NCI-H2107 (cell line): ENCODE measurements at regions not wholly inside any gene's neighbourhood (a gene's known extent, or its start where the extent isn't known, plus 50 kb on each side); places are given as distances from the start of the nearest gene placed in this dataset.

ENCODE experiments used
- DNase-seq: peaks from one replicate; lab custom pipeline; 2025; lab: John Stamatoyannopoulos, UW

- DNase-seq = no peak
These were observed 218.2 kb downstream of the JRKL start for GRCh38 chr11:96607864-96608558.

- no peak for DNase-seq
These were observed 224.3 kb downstream of the JRKL start for GRCh38 chr11:96614101-96614500.

- DNase-seq = no peak
These were observed 225.0 kb downstream of the JRKL start for GRCh38 chr11:96614846-96615245.

- DNase-seq = no peak
These were observed 230.7 kb downstream of the JRKL start for GRCh38 chr11:96620464-96621044.

- DNase-seq = no peak
These were observed 231.3 kb downstream of the JRKL start for GRCh38 chr11:96621161-96621560.

GRCh38 chr11:96622026-96622634 is 232.3 kb downstream of the JRKL start:
- DNase-seq = no peak

- DNase-seq = no peak
These were observed 234.3 kb downstream of the JRKL start for GRCh38 chr11:96624126-96624525.

GRCh38 chr11:96627376-96627775 is 237.6 kb downstream of the JRKL start:
- no peak for DNase-seq

GRCh38 chr11:96635655-96636054 is 245.8 kb downstream of the JRKL start:
- no peak for DNase-seq

- DNase-seq = no peak
These were observed 251.4 kb downstream of the JRKL start for GRCh38 chr11:96641261-96641660.

- DNase-seq = no peak
These were observed 252.8 kb downstream of the JRKL start for GRCh38 chr11:96642583-96642982.

GRCh38 chr11:96643173-96643572 is 253.4 kb downstream of the JRKL start:
- no peak for DNase-seq

GRCh38 chr11:96647621-96648020 is 257.8 kb downstream of the JRKL start:
- no peak for DNase-seq

- DNase-seq = no peak
These were observed 259.2 kb downstream of the JRKL start for GRCh38 chr11:96648991-96649390.

GRCh38 chr11:96652516-96652915 is 262.7 kb downstream of the JRKL start:
- DNase-seq = no peak

- DNase-seq = no peak
These were observed 265.7 kb downstream of the JRKL start for GRCh38 chr11:96655474-96655873.

- no peak for DNase-seq
These were observed 268.6 kb downstream of the JRKL start for GRCh38 chr11:96658436-96658835.

GRCh38 chr11:96664110-96664509 is 274.3 kb downstream of the JRKL start:
- DNase-seq = no peak

GRCh38 chr11:96680211-96681018 is 290.6 kb downstream of the JRKL start:
- DNase-seq = no peak

- DNase-seq = no peak
These were observed 291.4 kb downstream of the JRKL start for GRCh38 chr11:96681019-96681716.

GRCh38 chr11:96694338-96694737 is 304.5 kb downstream of the JRKL start:
- DNase-seq = no peak

- no peak for DNase-seq
These were observed 306.9 kb downstream of the JRKL start for GRCh38 chr11:96696731-96697130.
